ENCODE measurements at regions not wholly inside any gene's neighbourhood (a gene's known extent, or its start where the extent isn't known, plus 50 kb on each side); places are given as distances from the start of the nearest gene placed in this dataset.
A peak's percentile ranks its signal among the peaks of the same experiment; 100 is the strongest.

DNA sequence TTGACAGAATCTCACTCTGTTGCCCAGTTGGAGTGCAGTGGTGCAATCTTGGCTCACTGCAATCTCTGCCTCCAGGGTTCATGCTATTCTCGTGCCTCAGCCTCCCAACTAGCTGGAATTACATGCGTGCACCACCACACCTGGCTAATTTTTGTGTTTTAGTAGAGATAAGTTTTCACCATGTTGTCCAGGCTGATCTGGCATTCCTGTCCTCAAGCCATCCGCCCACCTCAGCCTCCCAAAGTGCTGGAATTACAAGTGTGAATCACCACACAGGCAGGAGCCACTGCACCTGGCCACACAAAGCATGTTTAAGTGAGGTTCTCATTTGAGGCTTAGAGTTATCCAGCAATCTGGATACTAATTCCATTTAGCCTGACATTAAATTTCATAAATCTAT, 180.9 kb upstream of the GRID2 start:
- DNase-seq = no peak

- DNase-seq = no peak
Observed at GRCh38 chr4:92128676-92129075, 175.1 kb upstream of the GRID2 start.

DNA sequence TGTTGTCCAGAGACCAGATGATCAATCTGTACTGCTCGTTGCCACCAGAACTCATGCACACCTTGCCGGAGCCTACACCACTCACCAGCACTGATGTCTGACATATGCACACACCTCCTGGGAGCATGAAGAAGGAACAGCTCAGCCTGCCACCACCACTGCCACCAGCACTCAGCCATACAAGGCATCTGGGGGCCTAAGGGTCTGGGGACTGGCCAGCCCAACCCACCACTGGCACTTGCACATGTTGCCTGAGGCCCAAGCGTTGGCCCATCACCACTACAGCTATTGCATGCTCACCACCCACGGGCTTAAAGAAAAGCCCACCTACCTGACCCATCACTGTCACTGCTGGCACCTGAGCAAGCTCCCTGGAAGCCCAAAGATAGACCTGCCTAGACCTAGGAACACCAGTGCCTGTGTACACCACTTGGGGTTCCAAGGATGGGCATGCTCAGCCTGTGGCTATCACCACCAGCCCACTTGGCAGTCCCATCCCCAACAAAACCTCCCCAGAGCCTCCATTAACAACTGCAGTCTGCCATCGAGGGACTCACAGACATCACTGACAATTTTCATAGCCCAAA, 174.3 kb upstream of the GRID2 start:
- DNase-seq = no peak

GRCh38 chr4:92136434-92136833, 167.3 kb upstream of the GRID2 start:
- DNase-seq = no peak

- DNase-seq = peak; percentile 1 to 4
Observed at GRCh38 chr4:92163348-92163747, 140.4 kb upstream of the GRID2 start.

- no peak for DNase-seq
Observed at GRCh38 chr4:92170340-92170739, 133.4 kb upstream of the GRID2 start.

- DNase-seq = no peak
Observed at GRCh38 chr4:92172203-92172602, 131.6 kb upstream of the GRID2 start.

DNA sequence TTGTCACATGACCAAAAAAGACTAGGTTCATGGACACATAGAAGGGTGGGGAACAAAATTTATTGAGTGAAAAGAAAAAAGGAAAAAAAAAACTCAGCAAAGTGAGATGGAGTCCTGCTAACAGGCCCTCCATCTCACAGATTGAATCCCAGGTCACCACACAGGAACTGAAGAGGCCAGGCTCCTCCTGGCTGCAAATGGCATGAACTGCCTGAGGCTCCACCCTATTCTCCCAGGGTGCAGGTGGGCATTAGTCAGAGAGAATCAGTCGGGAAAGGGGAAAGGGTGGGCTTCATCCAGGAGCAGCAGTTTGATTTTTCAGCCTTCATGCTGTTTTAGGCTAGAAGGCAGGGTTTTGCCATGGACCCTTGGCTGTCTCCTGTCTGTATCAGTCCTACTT, 128.5 kb upstream of the GRID2 start:
- no peak for DNase-seq

- DNase-seq = no peak
Observed at GRCh38 chr4:92182006-92182735, 121.6 kb upstream of the GRID2 start.

GRCh38 chr4:92182736-92183407, 120.9 kb upstream of the GRID2 start:
- DNase-seq = no peak

DNA sequence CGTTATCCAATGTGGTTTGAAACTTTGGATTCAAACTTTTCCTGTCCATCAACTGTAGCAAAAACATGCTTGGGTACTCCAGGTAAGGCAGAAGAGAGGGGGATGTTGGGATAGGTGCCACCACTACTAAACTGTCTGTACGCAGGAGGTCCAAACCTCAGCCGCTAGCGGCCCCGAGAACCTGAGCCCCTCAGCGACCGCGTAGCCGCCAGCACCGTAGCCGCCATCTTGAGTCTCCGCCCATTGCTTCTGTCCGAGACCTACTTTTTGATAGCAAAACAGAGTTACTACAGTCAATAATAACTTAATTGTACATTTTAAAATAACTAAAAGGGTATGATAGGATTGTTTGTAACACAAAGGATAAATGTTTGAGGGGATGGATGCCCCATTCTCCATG, 119.9 kb upstream of the GRID2 start:
- no peak for DNase-seq

DNA sequence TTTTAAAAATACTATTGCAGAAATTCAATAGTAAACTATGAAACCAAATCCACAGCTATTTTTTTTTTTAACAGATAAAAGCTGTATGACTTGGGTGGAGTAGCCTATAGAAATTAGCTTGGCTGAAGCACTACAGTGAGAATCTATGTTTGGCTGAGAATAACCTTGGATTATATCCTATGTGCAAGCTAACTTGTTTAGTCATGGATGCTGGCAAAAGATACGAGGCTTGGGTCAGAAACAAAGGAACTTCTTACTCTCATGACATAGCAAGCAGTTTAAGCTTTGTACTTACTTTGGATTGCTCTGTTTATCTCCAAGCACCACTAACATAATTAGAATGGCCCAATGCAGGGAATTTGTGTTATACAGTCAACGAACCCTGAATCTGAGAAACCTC, 119.2 kb upstream of the GRID2 start:
- DNase-seq = no peak

GRCh38 chr4:92186239-92186638, 117.5 kb upstream of the GRID2 start:
- DNase-seq = no peak

DNA sequence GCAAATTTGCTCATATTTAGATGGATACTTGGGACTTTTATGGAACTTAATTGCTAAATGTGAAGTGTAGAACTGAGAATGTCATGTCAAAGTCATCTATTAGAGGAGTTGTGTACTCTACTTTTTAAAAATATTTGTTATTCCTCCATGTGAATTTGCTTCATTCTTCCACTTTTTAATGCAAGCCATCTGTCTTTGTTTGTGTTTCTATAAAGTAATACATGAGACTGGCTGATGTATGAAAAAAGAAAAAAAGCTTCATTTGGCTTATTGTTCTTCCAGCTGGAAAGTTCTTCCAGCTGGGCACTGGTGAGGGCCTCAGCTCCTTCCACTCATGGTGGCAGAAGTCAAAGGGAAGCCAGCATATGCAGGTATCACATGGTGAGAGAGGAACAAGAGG, 114.6 kb upstream of the GRID2 start:
- DNase-seq = no peak

DNA sequence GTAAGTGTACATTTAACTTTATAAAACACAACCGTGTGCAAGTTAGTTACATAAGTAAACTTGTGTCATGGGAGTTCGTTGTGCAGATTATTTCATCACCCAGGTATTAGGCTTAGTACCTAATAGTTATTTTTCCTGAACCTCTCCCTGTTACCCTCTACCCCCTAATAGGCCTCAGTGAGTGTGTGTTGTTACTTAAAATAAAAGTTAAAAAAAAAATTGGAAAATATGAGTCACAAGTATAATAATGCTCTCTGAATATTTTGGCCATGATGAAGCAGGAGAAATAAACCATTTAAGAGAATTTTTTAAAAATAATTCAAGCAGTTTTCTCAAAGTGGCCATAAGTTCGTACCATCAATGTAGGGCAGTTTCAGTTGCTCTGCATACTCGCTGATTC, 105.1 kb upstream of the GRID2 start:
- no peak for DNase-seq

GRCh38 chr4:92199135-92199534, 104.6 kb upstream of the GRID2 start:
- no peak for DNase-seq

DNA sequence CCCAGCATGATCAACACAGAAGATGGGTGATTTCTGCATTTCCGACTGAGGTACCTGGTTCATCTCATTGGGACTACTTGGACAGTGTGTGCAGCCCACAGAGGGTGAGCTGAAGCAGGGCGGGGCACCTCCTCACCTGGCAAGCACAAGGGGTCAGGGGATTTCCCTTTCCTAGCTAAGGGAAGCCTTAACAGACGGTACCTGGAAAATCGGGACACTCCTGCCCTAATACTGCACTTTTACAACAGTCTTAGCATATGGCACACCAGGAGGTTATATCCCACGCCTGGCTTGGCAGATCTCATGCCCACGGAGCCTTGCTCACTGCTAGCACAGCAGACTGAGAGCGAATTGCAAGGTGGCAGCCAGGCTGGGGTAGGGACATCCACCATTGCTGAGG, 92.9 kb upstream of the GRID2 start:
- no peak for DNase-seq

- no peak for DNase-seq
Observed at GRCh38 chr4:92215476-92215875, 88.3 kb upstream of the GRID2 start.

- no peak for DNase-seq
Observed at GRCh38 chr4:92231511-92231910, 72.3 kb upstream of the GRID2 start.

- no peak for DNase-seq
Observed at GRCh38 chr4:92232566-92232965, 71.2 kb upstream of the GRID2 start.

GRCh38 chr4:92234393-92235176, 69.2 kb upstream of the GRID2 start:
- no peak for DNase-seq

DNA sequence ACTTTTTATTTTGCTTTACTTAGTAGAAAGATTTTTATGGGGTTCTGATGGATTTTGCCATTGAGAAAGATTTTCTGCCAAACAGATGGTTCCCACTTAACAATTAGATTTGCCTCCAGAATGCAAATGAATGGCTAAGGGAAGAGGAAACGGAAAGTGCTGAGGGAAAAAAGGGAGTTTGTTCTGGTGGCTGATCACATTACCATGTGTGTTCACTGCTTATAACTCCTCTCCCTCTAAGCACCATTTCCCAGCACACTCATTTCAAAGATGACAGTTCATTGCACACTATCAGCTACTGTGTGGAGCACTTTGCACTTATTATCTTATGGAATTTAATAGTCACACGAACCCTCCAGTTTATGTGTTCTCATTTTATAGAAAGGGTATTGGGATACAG, 68.0 kb upstream of the GRID2 start:
- DNase-seq = no peak

DNA sequence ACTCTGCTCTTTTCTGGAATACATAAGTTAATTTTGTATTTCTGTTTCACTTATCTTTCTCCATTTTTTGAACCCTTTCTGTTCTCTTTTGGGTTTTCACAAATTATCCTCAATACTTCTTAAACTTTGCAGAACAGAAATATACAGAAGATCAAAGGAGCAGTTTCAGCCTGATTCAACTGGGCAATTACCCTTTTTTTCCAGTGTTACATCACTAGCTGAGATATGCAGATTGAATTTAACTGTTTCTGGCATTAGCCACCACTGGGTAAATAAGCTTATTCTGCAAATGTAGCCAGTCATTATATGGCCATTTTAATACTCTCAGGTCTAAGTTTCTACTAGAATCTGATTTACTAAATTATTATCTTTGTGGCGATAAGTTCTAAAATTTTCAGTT, 66.9 kb upstream of the GRID2 start:
- no peak for DNase-seq

DNA sequence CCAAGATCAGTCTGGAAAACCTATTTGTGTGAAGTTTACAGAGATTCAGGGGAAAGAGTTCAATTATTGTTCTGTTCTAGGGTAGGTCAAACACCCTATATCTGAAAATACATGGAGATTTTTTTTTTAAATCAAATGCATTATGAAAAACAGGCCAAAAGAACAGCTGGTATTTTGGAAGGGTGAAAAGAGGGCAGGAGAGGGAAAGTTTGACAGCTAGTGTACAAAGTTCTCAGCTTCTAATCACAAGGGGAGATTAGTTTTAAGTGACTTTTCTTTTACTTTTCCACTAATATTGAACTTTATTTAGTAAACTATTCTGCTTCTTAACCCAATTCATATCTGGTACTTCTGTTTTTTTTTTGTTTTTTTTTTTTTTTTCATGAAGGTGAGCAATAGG, 66.2 kb upstream of the GRID2 start:
- DNase-seq = no peak
